GM18507 (cell line): ENCODE measurements at regions not wholly inside any gene's neighbourhood (a gene's known extent, or its start where the extent isn't known, plus 50 kb on each side); places are given as distances from the start of the nearest gene placed in this dataset.

ENCODE experiments used
- DNase-seq: peaks from one replicate; pipeline ENCODE4 v3.0.0; 2011; ENCODE audit warnings: low read depth; ENCODE audit not compliant: insufficient read length; ENCODE audit errors: extremely low spot score
- FAIRE-seq: peaks from 2 replicates; lab custom pipeline; 2011; peaks lifted over from hg19 to GRCh38; lab: Jason Lieb, UNC

GRCh38 chr20:16220826-16221225 is 352.4 kb downstream of the KIF16B start:
- DNase-seq (no peak), FAIRE-seq (no peak)

GRCh38 chr20:16219182-16219581 is 354.1 kb downstream of the KIF16B start:
- DNase-seq (no peak), FAIRE-seq (no peak)

GRCh38 chr20:16216914-16217230 is 356.4 kb downstream of the KIF16B start:
- no peak for FAIRE-seq
- no peak for DNase-seq

- DNase-seq (no peak), FAIRE-seq (no peak)
Observed at GRCh38 chr20:16216227-16216913, 356.9 kb downstream of the KIF16B start.

GRCh38 chr20:16215041-16215440 is 358.2 kb downstream of the KIF16B start:
- no peak for DNase-seq
- no peak for FAIRE-seq

- FAIRE-seq (no peak), DNase-seq (no peak)
Observed at GRCh38 chr20:16212790-16213189, 360.5 kb downstream of the KIF16B start.

- FAIRE-seq: no peak
- DNase-seq: no peak
Observed at GRCh38 chr20:16209951-16210361, 363.3 kb downstream of the KIF16B start.

- FAIRE-seq (no peak), DNase-seq (no peak)
Observed at GRCh38 chr20:16209357-16209756, 363.9 kb downstream of the KIF16B start.

GRCh38 chr20:16208443-16208842 is 364.8 kb downstream of the KIF16B start:
- DNase-seq: no peak
- no peak for FAIRE-seq

- FAIRE-seq (no peak), DNase-seq (no peak)
Observed at GRCh38 chr20:16206817-16207216, 366.4 kb downstream of the KIF16B start.

- no peak for DNase-seq
- no peak for FAIRE-seq
Observed at GRCh38 chr20:16205507-16205906, 367.7 kb downstream of the KIF16B start.

GRCh38 chr20:16203096-16203495 is 370.2 kb downstream of the KIF16B start:
- FAIRE-seq: no peak
- DNase-seq: no peak

GRCh38 chr20:16201191-16201590 is 372.1 kb downstream of the KIF16B start:
- no peak for FAIRE-seq
- no peak for DNase-seq

GRCh38 chr20:16197696-16198095 is 375.6 kb downstream of the KIF16B start:
- FAIRE-seq (no peak), DNase-seq (no peak)

GRCh38 chr20:16195671-16196070 is 377.6 kb downstream of the KIF16B start:
- DNase-seq: no peak
- FAIRE-seq: no peak

GRCh38 chr20:16194617-16195360 is 378.5 kb downstream of the KIF16B start:
- DNase-seq: no peak
- no peak for FAIRE-seq

GRCh38 chr20:16191496-16191895 is 381.8 kb downstream of the KIF16B start:
- no peak for FAIRE-seq

GRCh38 chr20:16189371-16189770 is 383.9 kb downstream of the KIF16B start:
- no peak for DNase-seq
- FAIRE-seq: no peak

More at GRCh38 chr20:16191496-16191895, 381.8 kb downstream of the KIF16B start:
- DNase-seq: no peak

- FAIRE-seq: no peak
- no peak for DNase-seq
Observed at GRCh38 chr20:16187956-16188616, 385.2 kb downstream of the KIF16B start.

- FAIRE-seq: no peak
- no peak for DNase-seq
Observed at GRCh38 chr20:16179919-16180318, 393.3 kb downstream of the KIF16B start.

- DNase-seq (no peak), FAIRE-seq (no peak)
Observed at GRCh38 chr20:16179371-16179770, 393.9 kb downstream of the KIF16B start.
